ENCODE measurements at regions not wholly inside any gene's neighbourhood (a gene's known extent, or its start where the extent isn't known, plus 50 kb on each side); places are given as distances from the start of the nearest gene placed in this dataset.

DNA sequence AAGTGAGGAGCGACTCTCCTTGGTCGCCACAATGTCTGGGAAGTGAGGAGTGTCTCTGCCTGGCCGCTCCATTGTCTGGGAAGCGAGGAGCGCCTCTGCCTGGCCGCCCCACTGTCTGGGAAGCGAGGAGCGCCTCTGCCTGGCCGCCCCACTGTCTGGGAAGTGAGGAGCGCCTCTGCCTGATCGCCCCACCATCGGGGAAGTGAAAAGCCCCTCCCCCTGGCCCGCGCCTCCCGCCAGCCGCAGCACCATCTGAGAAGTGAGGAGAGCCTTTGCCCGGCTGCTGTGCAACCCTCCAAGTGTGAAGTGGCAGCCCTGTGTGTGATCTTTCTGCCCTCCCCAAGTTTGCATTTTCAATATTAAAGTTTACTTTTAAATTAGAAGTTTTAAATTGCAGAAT is 95.0 kb upstream of the PPP2R5A start:
- no peak for DNase-seq

- DNase-seq, result no peak
Measured at GRCh38 chr1:212192261-212192998, 92.8 kb upstream of the PPP2R5A start.

DNA sequence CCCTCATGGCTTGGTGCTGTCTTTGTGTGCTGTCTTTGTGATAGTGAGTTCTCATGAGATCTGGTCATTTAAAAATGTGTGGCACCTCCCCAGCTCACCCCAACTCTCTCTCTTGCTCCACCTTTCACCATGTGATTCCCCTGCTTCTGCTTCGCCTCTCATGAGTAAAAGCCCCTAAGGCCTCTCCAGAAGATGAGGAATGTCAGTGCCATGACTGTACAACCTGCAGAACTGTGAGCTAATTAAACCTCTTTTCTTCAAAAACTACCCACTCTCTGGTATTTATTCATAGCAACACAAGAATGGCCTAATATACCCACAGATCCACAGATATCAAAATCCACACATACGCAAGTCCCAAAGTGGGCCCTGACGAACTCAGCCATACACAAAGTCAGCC is 88.9 kb upstream of the PPP2R5A start:
- DNase-seq, result no peak

DNA sequence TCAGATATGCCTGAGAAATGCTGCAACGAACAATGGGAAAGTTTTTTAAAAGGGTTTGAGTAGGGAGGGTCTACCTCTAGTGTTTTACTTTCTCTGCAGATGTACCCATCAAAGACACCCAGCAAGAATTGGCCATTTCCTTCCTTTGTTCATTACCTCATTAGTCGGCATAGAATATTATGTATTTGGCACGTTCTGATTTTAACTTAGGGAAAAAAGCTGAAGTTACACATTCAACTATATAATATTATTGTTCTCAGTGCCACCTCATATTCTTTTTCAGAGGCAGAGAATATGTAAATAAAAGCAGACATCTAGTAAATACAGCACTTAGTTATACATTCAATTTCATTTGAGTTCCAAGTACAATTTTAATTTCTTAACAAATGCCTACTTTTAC is 83.7 kb upstream of the PPP2R5A start:
- no peak for DNase-seq

DNA sequence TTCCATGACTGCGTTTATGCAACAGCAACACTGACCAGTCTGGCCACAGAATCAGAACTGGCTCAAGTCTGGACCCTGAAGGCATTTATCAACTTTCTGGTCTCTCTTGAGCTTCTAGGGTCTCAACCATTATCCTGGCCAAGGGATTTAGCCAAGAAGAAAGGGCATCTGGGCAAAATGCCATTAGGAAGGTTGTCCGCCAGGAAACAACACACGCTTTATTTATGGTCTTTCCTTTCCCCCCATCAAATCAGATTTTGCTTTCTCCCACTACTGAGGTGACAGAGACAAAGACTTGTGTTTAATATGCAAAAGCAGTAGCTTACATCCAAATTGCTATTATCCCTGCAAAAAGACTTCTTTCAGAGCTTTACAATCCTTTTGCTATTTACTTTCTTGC is 81.6 kb upstream of the PPP2R5A start:
- DNase-seq, result no peak

DNA sequence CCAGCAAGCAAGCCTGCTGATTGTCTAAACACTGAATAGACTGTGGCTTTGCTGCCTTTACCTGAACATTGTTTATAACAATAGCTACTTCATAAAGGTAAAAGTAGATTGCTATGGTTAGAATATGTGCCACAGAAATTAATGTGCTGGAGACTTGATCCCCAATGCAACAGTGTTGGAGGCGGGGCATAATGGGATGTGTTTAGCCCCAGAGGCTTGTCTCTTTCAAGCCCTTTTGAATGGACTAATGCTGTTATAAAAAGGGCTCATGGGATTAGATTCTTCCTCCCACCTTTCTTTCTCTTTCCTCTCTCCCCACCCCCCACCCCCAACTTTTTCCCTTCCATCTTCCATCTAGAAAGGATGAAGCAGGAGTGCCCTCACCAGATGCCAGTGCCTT is 80.2 kb upstream of the PPP2R5A start:
- no peak for DNase-seq

DNA sequence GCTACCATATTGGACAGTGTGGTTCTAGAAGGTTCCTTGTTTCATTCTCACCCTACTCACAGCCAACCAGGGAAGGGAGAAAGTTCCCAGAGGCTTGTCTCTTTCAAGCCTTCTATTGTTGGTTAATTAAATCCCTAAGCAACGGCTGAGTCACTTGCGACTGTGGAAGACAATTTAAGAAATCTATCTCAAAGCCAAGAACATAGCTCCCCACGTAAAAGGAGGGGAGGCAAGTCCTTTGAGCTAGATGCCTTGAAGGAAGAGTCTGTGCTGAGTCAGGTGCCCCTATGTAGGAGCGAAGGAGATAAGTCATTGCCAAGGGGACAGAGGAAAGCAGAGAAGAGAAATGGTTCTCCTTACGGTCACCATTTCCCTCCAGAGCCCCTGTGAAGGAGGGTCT is 79.4 kb upstream of the PPP2R5A start:
- DNase-seq, result no peak

DNA sequence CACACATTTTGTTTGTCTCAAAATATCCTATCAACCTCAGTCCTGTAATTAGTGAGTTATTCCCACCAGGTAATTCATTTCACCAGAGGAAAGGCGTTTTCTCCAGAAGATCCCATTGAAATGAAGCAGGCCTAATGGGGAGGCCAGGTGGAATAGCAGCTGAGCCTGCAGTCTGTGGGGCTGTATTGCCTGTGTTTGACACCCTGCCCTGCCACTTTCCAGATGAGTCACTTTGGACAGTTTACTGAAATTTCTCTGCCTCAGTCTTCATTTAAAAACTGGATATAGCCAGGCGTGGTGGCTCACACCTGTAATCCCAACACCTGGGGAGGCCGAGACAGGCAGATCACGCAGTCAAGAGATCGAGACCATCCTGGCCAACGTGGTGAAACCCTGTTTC is 78.1 kb upstream of the PPP2R5A start:
- DNase-seq, result no peak

- no peak for DNase-seq
Measured at GRCh38 chr1:212207822-212208520, 77.2 kb upstream of the PPP2R5A start.

- DNase-seq, result no peak
Measured at GRCh38 chr1:212208978-212209644, 76.1 kb upstream of the PPP2R5A start.

DNA sequence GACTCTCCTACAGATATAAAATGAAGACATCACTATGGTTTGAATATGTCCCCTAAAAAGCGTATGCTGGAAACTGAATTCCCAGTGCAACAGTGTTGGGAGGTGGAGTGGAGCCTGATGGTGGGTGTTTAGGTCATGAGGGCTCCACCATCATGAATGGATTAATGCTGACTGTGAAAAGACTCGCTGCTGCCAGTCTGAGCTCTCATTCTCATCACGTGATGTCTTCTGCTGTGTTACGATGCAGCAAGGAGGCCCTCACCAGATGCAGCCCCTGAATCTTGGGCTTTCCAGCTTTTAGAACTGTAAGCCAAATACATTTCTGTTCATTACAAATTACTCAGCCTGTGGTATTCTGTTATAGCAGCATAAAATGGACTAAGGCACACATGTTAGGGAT is 73.8 kb upstream of the PPP2R5A start:
- no peak for DNase-seq

DNA sequence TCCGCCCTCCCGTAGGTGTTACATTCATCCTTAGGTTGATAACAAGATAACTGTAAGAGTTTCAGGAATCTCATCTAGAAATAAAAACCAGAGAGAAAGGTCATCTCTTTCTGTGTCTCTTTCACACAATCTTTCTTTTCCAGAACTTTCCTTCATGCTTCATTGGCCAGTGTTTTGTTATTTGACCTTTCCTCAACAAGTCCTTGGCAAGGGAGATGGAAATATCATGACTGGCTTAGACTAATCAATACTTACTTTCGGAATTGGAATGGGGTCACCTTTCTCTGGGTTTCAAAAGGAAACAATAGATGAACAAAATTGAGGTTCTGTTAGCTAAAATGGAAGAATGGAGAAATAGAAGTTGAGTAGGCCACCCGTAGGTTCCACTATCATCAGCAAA is 72.9 kb upstream of the PPP2R5A start:
- no peak for DNase-seq

GRCh38 chr1:212212906-212213305 is 72.3 kb upstream of the PPP2R5A start:
- DNase-seq, result no peak

DNA sequence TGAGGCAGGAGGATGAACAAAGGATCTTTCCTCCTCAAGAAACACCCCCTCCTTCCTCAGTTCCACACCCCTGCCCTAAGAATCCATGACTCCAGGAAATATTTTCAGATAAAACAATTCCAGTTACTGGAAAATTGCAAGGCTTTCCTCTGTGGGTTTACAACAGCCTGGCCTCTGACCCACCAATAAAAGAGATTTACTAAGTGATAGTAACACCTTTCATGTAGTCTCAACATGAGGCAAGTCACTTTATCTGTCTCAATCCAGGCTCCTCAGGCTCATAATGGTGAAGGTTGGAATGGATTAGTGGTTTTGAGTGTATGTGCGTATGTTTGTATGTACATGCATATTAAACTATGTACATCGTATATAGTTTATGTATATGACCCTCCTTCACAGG is 71.4 kb upstream of the PPP2R5A start:
- DNase-seq, result no peak

DNA sequence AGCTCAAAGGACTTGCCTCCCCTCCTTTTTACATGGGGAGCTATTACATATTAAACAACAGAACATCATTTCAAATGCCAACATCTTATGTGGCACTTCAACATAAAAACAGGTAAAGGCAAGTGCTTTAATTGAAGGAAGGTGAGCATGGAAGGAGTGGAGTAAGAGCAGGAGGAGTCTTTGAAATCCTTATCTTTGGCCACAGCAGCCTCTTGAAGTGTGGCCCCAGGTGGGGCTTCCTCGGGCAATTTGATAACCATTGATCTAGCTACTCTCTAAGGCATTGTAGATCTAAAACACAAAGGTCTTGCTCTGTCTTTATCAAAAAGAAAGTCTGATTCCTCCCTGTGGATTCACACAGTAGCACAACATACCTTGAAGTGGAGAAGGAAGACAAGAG is 70.9 kb upstream of the PPP2R5A start:
- DNase-seq, result no peak

GRCh38 chr1:212215910-212216309 is 69.3 kb upstream of the PPP2R5A start:
- DNase-seq, result no peak

DNA sequence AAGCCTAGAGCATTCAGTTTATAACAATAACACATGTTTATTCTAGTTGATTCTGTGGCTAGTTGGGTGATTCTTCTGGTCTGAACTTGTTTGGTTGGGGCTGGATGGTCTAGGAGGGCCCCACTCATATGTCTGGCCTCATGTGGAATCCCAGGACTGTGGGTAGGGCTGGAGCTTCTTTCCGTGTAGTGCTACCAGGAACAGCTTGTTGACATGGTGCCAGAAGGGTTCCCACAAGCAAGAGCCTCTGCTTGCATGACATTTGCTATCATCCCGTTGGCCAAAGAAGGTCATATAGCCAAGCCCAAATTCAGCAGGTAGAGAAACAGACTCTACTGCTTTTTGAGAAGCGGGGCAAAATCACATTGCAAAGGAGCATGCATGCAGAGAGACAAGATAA is 67.6 kb upstream of the PPP2R5A start:
- DNase-seq, result no peak

DNA sequence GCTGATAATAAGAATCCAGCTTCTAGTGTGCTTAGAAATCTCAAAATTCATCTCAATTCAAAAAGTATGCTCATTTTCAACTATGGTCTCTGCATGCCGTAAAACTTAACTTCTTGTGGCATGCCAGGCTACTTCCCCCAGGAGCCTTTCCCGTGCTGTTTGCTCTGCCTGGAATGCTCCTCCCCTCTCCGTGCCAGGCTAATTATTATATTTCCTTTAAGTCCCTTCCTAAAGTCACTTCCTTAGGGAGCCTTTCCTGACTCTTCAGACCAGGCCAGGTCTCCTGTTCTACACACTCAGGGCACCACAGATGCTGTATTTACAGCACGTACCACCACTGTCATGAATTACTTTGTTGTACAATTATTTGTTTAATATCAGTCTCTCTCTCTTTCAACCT is 67.1 kb upstream of the PPP2R5A start:
- no peak for DNase-seq

- no peak for DNase-seq
Measured at GRCh38 chr1:212218911-212219310, 66.3 kb upstream of the PPP2R5A start.

DNA sequence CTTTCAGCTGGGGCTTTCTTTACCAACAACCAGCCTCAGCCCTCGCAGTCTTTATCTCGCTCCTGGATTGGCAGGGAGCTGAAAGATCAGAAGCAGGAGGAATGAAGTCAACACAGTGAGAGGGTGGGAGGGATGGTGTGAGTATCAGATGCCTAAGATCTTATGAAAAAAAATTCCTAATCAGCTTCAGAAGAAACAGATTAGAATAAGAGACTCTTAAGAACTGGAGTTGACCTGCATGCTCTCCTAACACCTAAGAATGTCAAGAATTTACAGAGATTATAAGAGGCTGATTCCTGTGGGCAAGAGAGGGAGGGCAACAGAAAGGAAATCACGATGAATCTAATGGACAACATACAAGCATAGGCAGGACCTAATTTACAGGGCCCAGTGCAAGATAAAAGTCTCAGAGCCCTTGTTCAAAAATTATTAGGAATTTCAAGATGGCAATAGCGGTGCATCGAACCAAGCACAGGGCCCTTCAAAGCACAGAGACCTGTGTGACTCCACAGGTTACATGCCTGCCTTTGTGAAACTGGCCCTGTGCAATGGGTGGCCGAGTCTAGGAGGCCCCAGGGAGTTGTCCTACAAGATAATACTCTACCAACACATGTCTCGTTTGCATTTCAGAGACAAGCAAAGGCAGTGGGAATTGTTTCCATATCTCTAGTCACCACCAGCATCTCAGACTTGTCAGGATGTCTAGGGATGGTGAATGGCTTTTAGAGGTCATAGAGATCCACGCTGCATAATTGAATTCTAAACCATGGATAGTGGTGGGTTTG is 65.3 kb upstream of the PPP2R5A start:
- no peak for DNase-seq

GRCh38 chr1:212221801-212222200 is 63.4 kb upstream of the PPP2R5A start:
- no peak for DNase-seq

- DNase-seq, result no peak
Measured at GRCh38 chr1:212224102-212224501, 61.1 kb upstream of the PPP2R5A start.

- no peak for DNase-seq
Measured at GRCh38 chr1:212225416-212225815, 59.8 kb upstream of the PPP2R5A start.

Data from NCI-H2081 (cell line).